Embryonic facial prominence (tissue), 1 donor: ENCODE measurements at regions not wholly inside any gene's neighbourhood (a gene's known extent, or its start where the extent isn't known, plus 50 kb on each side); places are given as distances from the start of the nearest gene placed in this dataset.
"Not testable (repeated sequence)": the region's sequence is repeated elsewhere in the genome, so short reads cannot be mapped to it uniquely, and the experiment has no call there.

Source experiments
- DNase-seq: peaks from one replicate; pipeline ENCODE4 v3.0.0-alpha.2; 2016; ENCODE audit errors: extremely low spot score

- DNase-seq, result no peak
These were observed 1719.8 kb upstream of the WWC1 start for GRCh38 chr5:166571668-166572067.

- no peak for DNase-seq
These were observed 1715.1 kb upstream of the WWC1 start for GRCh38 chr5:166576323-166576722.

GRCh38 chr5:166581826-166582225 lies 1709.6 kb upstream of the WWC1 start:
- no peak for DNase-seq

- DNase-seq, result no peak
These were observed 1709.0 kb upstream of the WWC1 start for GRCh38 chr5:166582416-166582815.

- DNase-seq, result no peak
These were observed 1696.9 kb upstream of the WWC1 start for GRCh38 chr5:166594567-166594966.

GRCh38 chr5:166595274-166595951 lies 1696.0 kb upstream of the WWC1 start:
- DNase-seq, result no peak

- DNase-seq, result no peak
These were observed 1695.4 kb upstream of the WWC1 start for GRCh38 chr5:166596043-166596442.

GRCh38 chr5:166602271-166602670 lies 1689.2 kb upstream of the WWC1 start:
- no peak for DNase-seq

- DNase-seq, result no peak
These were observed 1673.9 kb upstream of the WWC1 start for GRCh38 chr5:166617507-166617906.

GRCh38 chr5:166618526-166618925 lies 1672.9 kb upstream of the WWC1 start:
- DNase-seq, result no peak

- no peak for DNase-seq
These were observed 1666.9 kb upstream of the WWC1 start for GRCh38 chr5:166624573-166624972.

GRCh38 chr5:166625210-166625865 lies 1666.1 kb upstream of the WWC1 start:
- no peak for DNase-seq

GRCh38 chr5:166637295-166637694 lies 1654.2 kb upstream of the WWC1 start:
- DNase-seq, result no peak

- no peak for DNase-seq
These were observed 1652.3 kb upstream of the WWC1 start for GRCh38 chr5:166639151-166639550.

- DNase-seq, result not testable (repeated sequence)
These were observed 1651.3 kb upstream of the WWC1 start for GRCh38 chr5:166640136-166640535.

- no peak for DNase-seq
These were observed 1642.7 kb upstream of the WWC1 start for GRCh38 chr5:166648736-166649135.

- no peak for DNase-seq
These were observed 1641.8 kb upstream of the WWC1 start for GRCh38 chr5:166649676-166650075.

GRCh38 chr5:166651234-166651633 lies 1640.2 kb upstream of the WWC1 start:
- DNase-seq, result no peak

- no peak for DNase-seq
These were observed 1619.6 kb upstream of the WWC1 start for GRCh38 chr5:166671811-166672210.

GRCh38 chr5:166672431-166672830 lies 1619.0 kb upstream of the WWC1 start:
- no peak for DNase-seq

- DNase-seq, result no peak
These were observed 1613.6 kb upstream of the WWC1 start for GRCh38 chr5:166677891-166678290.

- no peak for DNase-seq
These were observed 1612.1 kb upstream of the WWC1 start for GRCh38 chr5:166679331-166679730.

GRCh38 chr5:166695326-166695725 lies 1596.1 kb upstream of the WWC1 start:
- DNase-seq, result no peak

GRCh38 chr5:166708291-166708690 lies 1583.2 kb upstream of the WWC1 start:
- DNase-seq, result no peak
